Neural progenitor cell (in vitro differentiated cells): ENCODE measurements at regions not wholly inside any gene's neighbourhood (a gene's known extent, or its start where the extent isn't known, plus 50 kb on each side); places are given as distances from the start of the nearest gene placed in this dataset.

ENCODE experiments used
- CTCF ChIP-seq: fragments of 200-600 bp; sonication (generic); IDR thresholded peaks from 2 replicates; pipeline ENCODE4 v1.5.1; 2017; ENCODE audit warnings: antibody characterized with exemption, mild to moderate bottlenecking
- EZH2 ChIP-seq: fragments of 200-600 bp; sonication (generic); IDR thresholded peaks from 2 replicates; pipeline ENCODE4 v1.6.1; 2017; ENCODE audit warnings: antibody characterized with exemption, mild to moderate bottlenecking, moderate library complexity
- EZH2phosphoT487 ChIP-seq: fragments of 200-600 bp; sonication (generic); IDR thresholded peaks from 2 replicates; pipeline ENCODE4 v1.6.1; 2017; ENCODE audit warnings: antibody characterized with exemption

GRCh38 chr12:90401185-90401584 lies 553.8 kb downstream of the CCER1 start:
- TF ChIP-seq CTCF (no peak), EZH2phosphoT487 (no peak), EZH2 (no peak)
